ENCODE measurements at regions not wholly inside any gene's neighbourhood (a gene's known extent, or its start where the extent isn't known, plus 50 kb on each side); places are given as distances from the start of the nearest gene placed in this dataset.

DNA sequence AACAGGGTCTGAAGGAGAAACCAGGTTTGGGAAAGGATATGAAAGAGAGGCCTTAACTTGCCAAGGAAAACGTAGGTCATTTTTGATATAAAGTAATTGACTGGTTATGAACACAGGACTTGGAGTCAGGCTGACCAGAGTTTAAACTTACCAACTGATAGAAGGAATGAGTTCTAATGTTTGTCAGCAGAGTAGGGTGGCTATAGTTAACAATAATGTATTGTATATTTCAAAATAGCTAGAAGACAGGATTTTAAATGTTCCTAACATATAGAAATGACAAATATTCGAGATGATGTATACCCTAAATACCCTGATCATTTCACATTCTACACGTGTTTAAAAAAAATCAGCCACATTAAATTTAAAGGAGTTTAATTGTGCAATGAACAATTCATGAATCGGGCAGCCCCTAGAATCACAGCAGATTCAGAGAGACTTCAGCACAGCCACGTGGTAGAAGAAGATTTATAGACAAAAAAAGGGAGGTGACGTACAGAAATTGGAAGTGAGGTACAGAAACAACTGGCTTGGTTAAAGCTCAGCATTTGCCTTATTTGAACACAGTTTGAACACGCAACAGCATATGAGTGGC is 52.5 kb upstream of the PLEKHG7 start:
- DNase-seq, result no peak

DNA sequence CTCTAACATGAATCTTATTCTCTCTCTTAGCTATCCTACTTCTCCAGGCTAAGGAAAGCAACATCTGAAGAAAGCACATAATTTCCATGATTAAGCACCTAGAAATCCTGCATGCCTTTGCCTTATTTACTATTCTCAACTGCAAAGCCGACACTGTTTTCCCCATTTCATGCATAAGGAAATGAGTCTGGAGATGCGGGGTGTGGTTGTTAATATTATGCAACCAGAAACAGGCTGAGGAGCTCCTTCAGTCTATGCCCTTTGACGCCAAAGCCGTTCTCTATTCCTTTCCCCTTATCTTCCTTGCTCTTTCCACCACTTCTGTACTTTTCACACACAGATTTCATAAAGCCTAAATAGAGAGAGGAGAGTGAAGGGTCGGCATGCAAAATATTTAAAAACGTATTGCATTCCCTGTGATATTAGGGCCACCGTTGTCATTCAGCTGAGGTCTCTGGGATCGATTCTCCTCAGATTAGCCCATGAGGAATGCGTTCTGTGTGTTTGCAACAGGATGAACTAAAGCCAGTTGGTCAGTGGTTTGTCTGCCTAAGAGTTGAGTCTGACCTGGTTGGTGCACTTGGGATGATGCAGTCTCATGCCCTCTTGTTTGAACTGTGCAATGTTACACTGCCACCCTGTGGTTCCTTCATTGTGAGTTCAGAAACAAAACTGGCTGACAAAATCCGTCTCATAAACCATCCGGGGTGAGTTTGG is 53.1 kb upstream of the PLEKHG7 start:
- DNase-seq, result peak; percentile 69

DNA sequence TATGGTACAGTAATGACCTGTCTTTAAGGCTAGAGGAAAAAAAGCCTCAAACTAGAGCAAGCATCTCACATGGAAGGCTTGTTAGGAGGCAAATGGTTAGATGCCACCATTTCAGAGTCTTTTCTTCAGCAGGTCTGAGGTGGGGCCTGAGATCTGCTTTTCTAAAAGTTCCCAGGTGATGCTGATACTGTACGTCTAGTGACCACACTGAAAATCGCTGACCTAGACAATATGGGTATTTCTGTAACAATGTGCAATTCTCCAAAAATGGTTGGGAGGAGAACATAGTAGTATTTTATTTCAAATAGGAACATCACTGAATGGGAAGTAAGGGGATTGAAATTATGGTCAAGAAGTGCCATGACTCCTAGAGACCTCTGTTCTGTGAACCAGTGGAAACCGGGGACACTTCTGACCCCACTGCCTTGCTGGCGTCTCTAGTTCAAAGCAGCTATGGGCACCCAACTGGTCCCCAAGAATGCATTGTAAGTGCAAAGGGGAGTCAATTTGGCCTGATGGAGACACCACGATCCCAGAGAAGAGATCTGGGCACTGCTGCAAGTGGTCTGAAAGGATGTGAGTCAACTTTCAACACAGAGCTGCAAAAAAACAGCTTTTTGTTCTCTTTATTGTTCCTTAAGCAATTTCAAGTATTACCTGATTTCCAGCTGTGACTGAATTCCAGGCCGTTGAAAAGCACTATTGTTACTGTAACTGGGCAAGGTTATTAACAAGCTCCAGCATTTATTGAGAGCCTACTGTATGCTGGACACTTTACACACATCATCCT is 54.4 kb upstream of the PLEKHG7 start:
- DNase-seq, result no peak

DNA sequence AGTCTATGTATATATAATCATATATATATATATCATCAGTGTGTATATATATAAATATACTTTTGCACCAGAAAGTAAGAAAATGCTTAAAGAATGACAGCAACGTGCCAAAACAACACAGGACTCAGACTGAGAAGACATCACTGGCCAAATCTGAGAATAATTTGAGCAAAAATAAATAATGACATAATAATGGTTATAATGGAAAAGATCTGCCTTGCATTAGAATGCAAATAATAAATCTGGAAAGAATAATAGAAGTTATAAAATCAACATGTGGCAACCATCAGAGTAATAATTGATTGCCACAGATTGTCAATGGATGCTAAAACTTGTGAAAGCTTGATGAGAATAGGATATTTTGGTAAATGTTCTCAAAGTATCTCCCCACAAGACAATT is 61.5 kb upstream of the PLEKHG7 start:
- DNase-seq, result no peak

DNA sequence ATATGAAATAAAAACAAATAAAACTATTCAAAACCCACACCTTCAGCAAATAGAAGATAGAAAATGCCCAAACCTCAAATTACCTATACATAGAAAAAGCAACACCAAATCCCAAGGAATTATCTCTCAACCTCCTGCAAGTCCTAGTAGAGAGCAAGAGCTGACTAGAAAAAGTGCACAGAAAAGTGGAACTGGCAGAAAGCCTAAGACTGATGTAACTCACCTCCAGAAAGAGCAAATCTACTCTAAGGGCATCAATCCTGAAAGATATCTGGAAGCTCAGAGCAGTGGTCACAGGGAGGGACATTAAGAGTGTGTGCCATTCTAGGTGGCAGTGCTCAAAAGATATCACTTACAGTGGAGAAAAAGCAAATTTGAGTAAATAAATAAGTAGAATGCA is 62.1 kb upstream of the PLEKHG7 start:
- DNase-seq, result no peak

DNA sequence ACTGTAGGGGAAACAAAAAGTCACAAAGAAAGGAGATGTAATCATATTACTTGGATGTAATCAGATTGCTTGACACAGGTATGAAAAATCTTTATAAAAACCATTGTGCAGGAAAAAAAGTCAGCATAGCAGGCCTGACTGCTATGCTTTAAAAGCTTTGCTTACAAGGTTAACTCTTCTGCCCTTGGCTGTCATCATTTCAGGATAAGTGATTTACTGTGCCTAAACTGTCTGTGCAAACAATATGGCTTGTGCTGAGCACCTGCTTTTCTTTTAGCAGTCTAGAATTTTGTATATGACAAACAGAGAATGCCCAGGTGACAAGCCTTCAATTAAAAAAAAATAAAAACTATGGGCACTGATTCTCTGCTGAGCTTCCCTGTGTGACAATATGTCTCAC is 63.8 kb upstream of the PLEKHG7 start:
- DNase-seq, result peak; percentile 42

DNA sequence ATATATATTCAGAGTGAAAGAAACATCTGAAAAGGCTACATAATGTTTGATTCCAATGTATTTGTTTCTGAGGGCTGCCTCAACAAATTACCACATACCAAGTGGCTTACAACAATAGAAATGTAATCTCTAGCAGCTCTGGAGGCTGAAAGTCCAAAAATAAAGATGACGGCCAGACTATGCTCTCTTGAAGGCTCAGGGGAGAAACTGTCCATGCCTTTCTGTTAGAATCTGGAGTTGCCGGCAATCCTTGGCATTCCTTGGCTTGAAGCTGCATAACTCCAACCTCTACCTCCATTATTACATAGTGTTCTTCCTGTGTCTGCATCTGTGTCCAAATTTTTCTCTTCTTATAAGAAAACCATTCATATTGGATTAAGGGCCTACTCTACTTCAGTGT is 68.1 kb upstream of the PLEKHG7 start:
- no peak for DNase-seq

DNA sequence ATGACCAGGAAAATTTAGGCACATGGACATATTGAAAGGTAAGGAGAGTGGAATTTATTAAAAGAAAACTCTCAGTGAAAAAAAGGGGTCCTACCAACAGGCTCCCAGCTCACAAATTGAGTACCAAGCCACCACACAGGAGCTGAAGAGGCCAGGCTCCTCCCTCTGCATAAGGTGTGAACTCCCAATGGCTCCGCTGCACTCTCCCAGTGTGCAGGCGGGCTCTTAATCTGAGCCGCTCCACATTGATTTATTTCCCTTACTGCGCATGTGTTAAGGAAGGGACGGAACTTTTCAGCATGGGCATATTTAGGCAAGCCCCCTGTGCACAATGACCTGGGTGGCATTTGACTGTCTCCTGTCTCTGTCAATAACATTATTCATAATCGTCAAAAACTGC is 68.6 kb upstream of the PLEKHG7 start:
- no peak for DNase-seq

DNA sequence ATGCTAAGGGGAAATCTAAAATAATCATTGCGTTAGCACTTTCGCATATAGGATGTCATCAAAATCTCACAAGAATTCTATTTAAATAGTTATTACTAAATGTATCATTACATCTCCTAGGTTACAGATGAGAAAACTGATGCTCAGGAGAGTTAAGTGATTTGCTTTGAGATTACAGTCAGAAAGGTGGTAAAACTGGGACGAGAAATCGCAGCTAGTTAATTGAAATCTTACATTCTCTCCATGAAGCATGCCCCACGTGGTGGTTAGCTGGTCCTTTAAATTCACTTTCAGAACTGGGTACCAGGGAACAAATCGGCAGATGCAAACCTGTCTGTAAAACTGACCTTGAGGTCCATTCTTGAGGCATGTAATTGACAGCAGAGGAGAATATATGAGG is 71.8 kb upstream of the PLEKHG7 start:
- DNase-seq, result no peak

DNA sequence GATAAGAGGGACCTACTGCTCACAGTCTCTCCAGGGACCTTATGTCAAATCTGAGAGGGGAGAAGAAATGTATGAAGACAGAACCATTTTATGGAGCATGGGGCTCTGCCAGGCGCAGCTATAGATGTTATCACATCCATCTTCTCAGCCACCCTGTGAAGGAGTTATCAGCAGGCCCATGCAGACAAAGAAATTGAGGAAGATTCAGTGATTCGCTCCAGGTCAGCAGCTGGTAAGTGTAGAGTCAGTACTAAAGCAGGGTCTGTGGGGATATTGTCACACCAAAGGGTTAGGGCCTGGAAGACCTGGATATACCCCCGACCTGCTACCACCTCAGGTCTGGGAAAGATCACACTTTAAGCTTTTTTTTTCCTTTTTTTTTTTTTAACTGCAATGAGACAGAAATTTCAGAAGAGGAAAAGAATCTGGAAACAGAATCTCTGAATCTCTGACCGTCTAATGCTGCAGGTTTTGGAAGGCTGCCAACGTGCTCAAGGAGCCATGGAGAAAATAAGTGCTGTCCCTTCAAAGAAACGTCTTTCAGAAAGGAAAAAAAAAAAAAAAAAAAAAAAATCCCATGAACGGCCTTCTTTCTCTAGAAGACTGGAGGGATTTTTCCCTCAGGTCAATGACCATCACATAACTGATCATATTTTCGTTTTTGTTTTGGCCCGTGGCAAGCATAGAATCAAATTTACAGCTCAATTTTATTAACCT is 73.3 kb upstream of the PLEKHG7 start:
- no peak for DNase-seq

DNA sequence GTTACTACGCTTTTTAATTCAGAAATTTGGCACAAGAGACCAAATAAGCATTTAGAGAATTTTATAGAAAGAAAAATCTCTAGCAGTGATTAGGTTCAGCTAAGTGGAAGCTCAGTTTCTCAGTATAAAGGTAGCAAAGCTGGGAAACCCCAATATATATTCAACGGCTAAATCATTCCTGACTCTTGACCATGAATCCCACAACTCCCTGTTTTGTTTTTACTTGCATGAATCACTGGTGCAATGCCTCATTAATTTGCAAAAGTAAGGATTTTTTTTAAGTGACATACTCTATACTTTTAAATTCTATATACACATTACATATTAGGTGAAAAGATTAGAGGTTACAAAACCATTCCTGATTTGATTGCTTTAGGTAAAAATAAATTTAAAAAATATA is 74.3 kb upstream of the PLEKHG7 start:
- no peak for DNase-seq

DNA sequence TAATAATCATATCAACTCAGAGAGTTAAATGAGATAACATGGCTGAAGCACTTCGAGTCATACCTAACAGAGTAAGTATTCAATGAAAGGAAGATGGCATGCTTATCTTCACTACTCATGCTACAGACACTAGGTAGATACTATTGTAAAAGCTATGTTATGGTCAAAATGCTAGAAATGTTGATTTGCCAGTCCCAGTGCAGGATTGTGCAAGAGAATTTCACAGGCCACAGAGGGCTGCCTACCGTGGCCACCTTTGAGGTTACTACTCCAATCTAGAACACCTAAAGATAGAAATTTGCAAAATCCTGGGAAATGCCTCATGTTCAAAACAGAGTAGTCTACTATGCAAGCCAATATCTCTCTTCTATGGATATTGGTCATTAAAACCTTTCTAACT is 75.3 kb upstream of the PLEKHG7 start:
- no peak for DNase-seq

DNA sequence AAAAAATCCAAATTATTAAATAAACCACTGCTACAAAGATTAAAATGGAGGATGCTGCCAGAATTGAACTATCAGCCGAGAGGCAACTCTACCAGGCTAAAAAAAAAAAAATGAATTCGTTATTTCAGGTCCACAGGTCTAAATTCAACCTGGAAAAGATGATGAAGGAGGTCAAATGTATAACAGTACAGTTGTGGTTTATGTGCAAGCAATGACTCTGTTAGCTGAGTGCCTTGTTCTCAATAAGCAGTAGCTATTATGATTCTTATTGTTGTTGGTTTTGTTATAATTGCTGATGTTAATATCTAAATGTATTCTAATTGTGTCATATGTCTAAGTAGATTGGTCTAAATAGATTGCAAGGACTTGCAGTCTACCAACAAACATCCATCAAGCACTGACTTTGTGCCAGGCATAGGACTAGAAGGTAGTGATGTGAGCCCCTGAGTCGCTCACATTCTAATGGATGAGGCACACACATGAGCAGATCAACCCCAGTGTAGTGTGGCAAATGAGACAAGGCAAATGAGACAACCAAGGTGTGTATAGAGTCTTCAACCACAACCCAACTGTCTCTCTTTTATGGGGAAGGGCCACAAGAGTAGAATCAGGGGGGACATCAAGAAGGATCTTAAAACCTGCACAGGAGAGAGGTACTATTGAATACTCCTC is 77.0 kb upstream of the PLEKHG7 start:
- DNase-seq, result no peak

DNA sequence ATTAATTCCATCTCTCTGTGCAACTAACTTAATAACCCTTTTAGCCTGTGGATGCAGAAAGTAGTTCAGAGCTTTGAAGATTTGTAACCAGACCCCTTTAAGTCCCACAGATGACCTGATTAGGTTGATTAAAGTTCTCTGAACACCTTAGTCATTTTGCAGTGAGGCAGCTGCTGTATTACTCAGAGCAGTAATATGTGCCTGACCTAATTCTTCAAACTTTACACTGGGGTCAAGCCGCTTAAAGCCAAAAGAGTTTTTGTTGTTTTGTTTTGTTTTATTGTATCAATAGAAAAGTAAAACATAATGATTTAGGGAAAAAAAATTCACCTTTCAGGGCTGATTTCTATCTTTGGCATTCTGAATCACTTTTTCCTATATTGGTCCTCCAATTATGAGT is 78.6 kb upstream of the PLEKHG7 start:
- no peak for DNase-seq

DNA sequence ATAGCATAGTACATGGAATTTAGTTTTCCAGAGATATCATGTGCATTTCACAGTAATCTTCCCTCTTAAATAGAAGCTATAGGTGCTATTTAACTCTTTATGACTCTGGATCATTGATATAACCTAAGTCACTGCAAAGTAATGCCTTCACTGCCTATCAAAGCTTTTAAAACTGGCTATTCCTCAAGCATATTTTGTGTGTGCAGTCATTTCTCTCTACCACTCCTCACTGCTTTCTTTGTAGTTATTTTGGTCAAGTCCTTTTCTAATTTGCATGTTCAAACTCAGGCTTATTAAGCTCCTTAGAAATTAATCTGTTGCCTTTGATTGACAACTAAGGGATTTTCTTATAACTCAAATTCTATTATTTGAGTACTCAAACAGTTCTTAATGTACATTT is 79.4 kb upstream of the PLEKHG7 start:
- DNase-seq, result no peak

DNA sequence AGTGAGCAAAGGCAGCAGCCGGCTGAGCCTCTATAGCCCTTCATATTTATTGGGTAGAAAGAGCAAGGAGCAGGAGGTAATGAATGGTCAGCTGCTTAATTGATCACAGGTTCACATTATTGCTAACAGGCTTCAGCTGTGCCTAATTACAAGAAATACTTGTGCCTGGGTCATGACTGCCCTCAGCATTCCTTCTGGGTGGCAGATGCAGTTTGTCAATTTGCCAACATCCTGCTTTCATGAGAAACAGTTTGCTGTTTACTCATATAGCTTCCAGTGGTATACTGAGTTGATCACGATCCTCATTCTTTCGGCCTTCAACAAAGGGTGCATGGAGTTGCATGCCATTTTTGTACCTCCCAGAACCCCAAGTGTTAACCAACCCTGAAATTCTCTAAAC is 81.0 kb upstream of the PLEKHG7 start:
- no peak for DNase-seq

DNA sequence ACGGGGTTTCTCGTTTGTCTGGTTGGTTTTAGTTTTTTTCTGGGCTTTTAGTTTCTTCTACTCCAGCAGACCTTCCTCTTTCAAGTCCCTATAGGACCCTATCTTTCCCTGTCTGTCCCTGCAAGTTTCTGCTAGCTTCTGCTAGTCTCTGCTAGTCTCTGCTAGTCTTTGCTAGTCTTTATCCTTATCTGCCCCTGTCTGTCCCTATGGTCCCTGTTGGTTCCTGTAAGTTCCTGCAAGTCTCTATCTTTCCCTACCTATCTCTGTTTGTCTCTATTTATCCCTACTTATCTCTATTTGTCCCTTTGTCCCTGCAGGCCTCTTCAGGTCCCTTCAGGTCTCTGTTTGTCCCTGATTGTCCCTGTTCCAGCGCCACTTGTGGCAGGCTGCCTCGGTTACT is 81.5 kb upstream of the PLEKHG7 start:
- no peak for DNase-seq

DNA sequence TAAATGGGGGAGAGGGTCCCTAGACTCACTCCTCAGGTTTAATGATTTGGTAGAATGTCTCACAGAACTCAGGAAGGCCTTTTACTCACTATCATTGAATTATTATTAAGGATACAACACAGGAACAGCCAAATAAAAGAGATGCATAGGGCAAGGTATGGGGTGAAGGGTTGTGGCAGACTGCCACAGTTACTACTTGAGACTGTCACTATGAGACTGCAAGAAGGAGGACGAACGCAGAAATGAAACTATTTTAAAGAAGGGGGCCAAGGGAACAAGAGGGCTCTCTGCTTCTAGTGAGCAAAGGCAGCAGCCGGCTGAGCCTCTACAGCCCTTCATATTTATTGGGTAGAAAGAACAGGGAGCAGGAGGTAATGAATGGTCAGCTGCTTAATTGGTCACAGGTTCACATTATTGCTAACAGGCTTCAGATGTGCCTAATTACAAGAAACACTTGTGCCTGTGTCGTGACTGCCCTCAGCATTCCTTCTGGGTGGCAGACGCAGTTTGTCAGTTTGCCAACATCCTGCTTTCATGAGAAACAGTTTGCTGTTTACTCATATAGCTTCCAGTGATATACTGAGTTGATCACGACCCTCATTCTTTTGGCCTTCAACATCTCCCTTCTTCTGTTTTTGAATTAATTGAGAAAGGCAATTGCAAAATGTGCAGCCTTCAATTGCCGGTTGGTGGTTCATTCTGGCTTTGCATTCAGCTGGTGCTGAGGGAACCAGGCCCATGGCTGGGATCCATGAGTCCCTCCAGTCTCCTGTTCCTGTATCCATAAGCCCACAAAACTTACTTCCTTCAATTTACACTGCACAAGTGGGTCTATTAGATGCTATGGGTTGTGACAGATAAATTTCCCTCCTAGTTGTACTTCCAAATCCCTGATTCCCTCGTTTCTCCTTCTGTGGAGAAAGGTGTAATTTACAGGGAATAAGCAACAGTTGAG is 82.8 kb upstream of the PLEKHG7 start:
- no peak for DNase-seq

DNA sequence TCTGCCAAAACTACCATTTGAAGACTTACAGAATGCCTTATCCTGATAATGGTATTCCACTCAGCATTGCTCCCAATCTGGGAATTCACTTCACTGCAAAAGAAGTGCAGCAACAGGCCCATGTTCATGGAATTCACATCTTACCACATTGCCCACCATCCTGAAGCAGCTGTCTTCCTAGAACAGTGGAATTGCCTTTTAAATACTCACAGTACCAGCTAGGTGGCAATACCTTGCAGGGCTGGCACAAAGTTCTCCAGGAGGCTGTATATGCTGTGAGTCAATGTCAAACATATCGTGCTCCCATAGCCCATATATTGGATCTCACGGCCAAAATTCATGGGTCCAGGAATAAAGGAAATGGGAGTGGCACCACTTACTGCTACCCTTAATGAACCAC is 83.8 kb upstream of the PLEKHG7 start:
- DNase-seq, result no peak

DNA sequence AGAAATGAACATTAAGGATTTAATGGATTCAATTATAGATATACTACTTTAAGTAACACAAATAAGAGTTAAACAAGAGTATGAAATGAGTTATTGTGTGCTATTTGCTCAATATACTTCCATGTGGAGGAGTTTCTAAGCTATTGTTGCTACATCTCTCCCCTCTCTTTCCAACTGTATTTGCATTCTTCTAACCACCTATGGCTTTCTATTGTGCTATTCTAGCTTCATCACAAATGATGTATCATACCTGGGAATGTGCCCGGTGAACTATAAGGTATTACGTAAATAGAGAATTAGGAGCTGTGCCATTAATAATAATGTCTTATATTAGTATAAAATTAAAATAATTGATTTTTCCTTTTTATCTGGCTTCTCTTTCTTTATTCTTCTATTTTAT is 87.1 kb upstream of the PLEKHG7 start:
- DNase-seq, result peak; percentile 17

DNA sequence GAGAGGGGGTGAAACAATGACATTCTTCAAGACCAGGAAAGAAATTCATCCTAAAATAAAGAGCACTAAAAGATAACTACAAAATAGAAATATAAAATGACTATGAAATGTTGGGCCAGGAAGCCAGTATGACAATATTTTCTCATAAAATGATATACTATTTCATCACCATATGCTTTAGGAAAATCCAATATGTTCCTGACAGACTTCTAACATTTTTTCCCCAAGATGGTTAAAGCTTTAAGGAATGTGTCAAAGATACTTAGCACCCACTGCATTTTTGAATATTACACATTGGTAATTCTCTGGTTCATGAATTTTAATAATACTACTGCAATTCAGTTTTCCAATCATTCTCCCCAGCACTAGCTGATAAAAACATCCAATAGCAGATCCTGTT is 87.7 kb upstream of the PLEKHG7 start:
- no peak for DNase-seq

DNA sequence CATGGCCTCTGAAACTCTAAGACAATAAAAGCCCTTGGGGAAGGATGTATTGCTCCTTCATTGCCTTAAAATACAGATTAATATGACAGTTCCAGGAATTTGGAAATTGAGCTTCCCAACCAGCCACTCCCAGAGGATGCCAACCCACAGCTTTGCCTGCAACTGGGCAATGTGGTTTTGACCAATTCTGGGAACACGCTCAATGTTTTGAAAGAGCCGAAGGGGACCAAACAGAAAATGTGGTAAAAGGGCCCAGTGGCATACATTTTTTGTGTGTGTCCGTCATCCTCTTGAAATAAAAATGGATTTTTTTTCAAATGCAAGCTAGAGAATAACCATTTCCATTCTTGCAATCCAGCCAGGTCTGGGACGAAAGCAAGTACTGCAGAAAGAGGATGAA is 88.3 kb upstream of the PLEKHG7 start:
- DNase-seq, result no peak

Measured in NCI-H345 (cell line).